ENCODE measurements at regions not wholly inside any gene's neighbourhood (a gene's known extent, or its start where the extent isn't known, plus 50 kb on each side); places are given as distances from the start of the nearest gene placed in this dataset.

DNA sequence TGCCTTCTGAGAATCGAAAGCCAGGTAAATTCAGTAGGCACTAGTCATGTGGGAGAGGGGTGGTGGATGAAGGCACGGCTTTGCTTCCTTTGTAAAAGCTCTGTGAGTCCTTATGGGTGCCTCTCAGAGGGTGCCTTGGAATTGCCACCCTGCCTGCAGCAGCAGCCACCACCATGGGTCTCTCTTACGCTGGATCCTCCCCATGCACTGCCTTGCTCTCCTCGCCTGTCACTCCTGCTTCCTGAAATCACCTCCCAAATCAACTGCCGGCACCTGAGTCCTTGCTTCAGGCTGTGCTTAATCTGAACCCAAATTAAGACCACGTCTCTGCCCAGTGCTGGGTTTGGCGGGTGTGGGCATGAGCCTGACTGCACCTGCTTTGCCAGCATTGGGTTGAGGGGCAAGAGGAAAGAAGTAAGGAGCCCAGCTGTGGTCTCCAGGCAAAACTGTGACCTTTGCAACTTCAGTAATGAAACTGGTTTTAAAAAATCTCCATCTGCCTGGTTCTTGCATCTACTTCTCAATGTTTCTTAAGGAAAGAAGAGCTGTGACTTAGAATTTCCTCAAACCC is 55.9 kb upstream of the CLMN start:
- DNase-seq (ENCODE audit: low spot score), result peak; percentile 45
- H3K4me3 ChIP-seq, result no peak overlapping the region
- TF ChIP-seq, protein P1, sequence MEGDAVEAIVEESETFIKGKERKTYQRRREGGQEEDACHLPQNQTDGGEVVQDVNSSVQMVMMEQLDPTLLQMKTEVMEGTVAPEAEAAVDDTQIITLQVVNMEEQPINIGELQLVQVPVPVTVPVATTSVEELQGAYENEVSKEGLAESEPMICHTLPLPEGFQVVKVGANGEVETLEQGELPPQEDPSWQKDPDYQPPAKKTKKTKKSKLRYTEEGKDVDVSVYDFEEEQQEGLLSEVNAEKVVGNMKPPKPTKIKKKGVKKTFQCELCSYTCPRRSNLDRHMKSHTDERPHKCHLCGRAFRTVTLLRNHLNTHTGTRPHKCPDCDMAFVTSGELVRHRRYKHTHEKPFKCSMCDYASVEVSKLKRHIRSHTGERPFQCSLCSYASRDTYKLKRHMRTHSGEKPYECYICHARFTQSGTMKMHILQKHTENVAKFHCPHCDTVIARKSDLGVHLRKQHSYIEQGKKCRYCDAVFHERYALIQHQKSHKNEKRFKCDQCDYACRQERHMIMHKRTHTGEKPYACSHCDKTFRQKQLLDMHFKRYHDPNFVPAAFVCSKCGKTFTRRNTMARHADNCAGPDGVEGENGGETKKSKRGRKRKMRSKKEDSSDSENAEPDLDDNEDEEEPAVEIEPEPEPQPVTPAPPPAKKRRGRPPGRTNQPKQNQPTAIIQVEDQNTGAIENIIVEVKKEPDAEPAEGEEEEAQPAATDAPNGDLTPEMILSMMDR (IDR thresholded peaks at IDR 0.05), result no peak
- no peak overlapping the region for H3K27ac ChIP-seq

- Histone ChIP-seq H3K4me3 (no peak overlapping the region), H3K27ac (no peak overlapping the region)
- TF ChIP-seq, protein P1 (IDR thresholded peaks at IDR 0.05), result no peak
- no peak for DNase-seq (ENCODE audit: low spot score)
Measured at GRCh38 chr14:95374239-95374997, 54.7 kb upstream of the CLMN start.

DNA sequence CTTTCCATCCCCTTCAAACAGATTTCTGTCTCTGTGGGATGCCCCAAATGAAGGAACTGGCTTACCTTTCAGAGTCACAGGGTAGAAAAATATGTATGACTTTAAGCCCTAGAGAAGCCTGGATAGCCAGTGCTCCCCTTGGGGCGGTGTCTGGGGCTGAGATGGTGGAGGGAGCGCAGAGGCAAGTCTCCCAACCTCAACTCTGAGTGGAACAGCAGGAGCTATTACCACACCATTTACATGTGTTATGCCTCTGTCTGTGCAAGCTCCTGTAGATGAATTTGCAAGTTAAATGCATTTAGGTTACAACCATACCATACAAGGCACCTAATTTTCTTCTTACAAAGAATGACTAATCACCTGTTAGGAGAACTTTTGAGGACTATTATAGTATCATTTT is 50.4 kb upstream of the CLMN start:
- TF ChIP-seq, protein P1 (IDR thresholded peaks at IDR 0.05), result no peak

More for the DNA sequence above, 50.4 kb upstream of the CLMN start:
- H3K4me3 ChIP-seq, result no peak overlapping the region
- DNase-seq (ENCODE audit: low spot score), result no peak
- no peak overlapping the region for H3K27ac ChIP-seq
